ENCODE measurements at regions not wholly inside any gene's neighbourhood (a gene's known extent, or its start where the extent isn't known, plus 50 kb on each side); places are given as distances from the start of the nearest gene placed in this dataset.

- POLR2A ChIA-PET = no interaction called here
- Histone ChIP-seq H3K4me1 (ENCODE audit: control insufficient read depth, insufficient read depth, low read length) (no peaks in the 10 kb centered on the region), H3K27ac (ENCODE audit: extremely low read depth, low read depth, low read length) (no peak overlapping the region), H3K9me3 (ENCODE audit: control insufficient read depth, insufficient read depth, low read depth, low read length) (no peaks in the 10 kb centered on the region), H3K4me3 (ENCODE audit: low read depth, low read length) (no peak overlapping the region), H3K36me3 (ENCODE audit: control insufficient read depth in 2 of 2, insufficient read depth in 1 of 2, low read length in 2 of 2) (no peaks in the 10 kb centered on the region)
- CTCF ChIA-PET = no interaction called here
- TF ChIP-seq PRDM4 (tag by site-specific recombination; IDR thresholded peaks at IDR 0.05) (no peak), ZBTB44 (tag by site-specific recombination; IDR thresholded peaks at IDR 0.05) (no peak), RBAK (tag by site-specific recombination; IDR thresholded peaks at IDR 0.05) (no peak), ZNF2 (tag by site-specific recombination; IDR thresholded peaks at IDR 0.05) (no peak), ZNF555 (tag by site-specific recombination; conservative IDR thresholded peaks at IDR 0.05) (no peak)
Measured at GRCh38 chr2:36245651-36246050, 109.9 kb upstream of the CRIM1 start.

GRCh38 chr2:36238106-36238505, 117.5 kb upstream of the CRIM1 start:
- H3K9me3 ChIP-seq (ENCODE audit: control insufficient read depth, insufficient read depth, low read depth, low read length) = no peaks in the 10 kb centered on the region
- CTCF ChIA-PET = no interaction called here
- TF ChIP-seq ZNF529 (tag by site-specific recombination; IDR thresholded peaks at IDR 0.05; ENCODE audit: insufficient replicate concordance) = no peak
- TF ChIP-seq GLIS2 (tag by site-specific recombination; IDR thresholded peaks at IDR 0.05) = no peak
- TF ChIP-seq ZNF510 (tag by site-specific recombination; IDR thresholded peaks at IDR 0.05; ENCODE audit: insufficient replicate concordance) = no peak
- TF ChIP-seq MZF1 (tag by site-specific recombination; IDR thresholded peaks at IDR 0.05; ENCODE audit: borderline replicate concordance) = no peak
- TF ChIP-seq BCL11A (tag by site-specific recombination; IDR thresholded peaks at IDR 0.05; ENCODE audit: low read depth) = no peak
- no peak for TF ChIP-seq ZNF76 (tag by site-specific recombination; IDR thresholded peaks at IDR 0.05; ENCODE audit: borderline replicate concordance, low read depth)
- no peak for TF ChIP-seq ZNF596 (tag by site-specific recombination; IDR thresholded peaks at IDR 0.05)
- TF ChIP-seq ELK4 (IDR thresholded peaks at IDR 0.05; ENCODE audit: borderline replicate concordance, low read depth, low read length) = no peak
- no peak for TF ChIP-seq ZNF214 (tag by site-specific recombination; IDR thresholded peaks at IDR 0.05; ENCODE audit: borderline replicate concordance)
- no peak for TF ChIP-seq ZBTB20 (tag by site-specific recombination; IDR thresholded peaks at IDR 0.05)
- TF ChIP-seq ZBTB6 (tag by site-specific recombination; IDR thresholded peaks at IDR 0.05) = no peak
- no peak for TF ChIP-seq ZNF660 (tag by site-specific recombination; IDR thresholded peaks at IDR 0.05)
- no peak for TF ChIP-seq ZNF157 (tag by site-specific recombination; IDR thresholded peaks at IDR 0.05)
- no peak for TF ChIP-seq SP2 (tag by site-specific recombination; IDR thresholded peaks at IDR 0.05)
- no peak for TF ChIP-seq GLI4 (tag by site-specific recombination; IDR thresholded peaks at IDR 0.05)
- TF ChIP-seq ZNF362 (tag by site-specific recombination; IDR thresholded peaks at IDR 0.05) = no peak
- TF ChIP-seq ZNF560 (tag by site-specific recombination; IDR thresholded peaks at IDR 0.05; ENCODE audit: borderline replicate concordance) = no peak
- TF ChIP-seq KLF7 (tag by site-specific recombination; IDR thresholded peaks at IDR 0.05; ENCODE audit: borderline replicate concordance) = no peak
- no peak for TF ChIP-seq ZNF692 (tag by site-specific recombination; IDR thresholded peaks at IDR 0.05)
- H3K4me3 ChIP-seq (ENCODE audit: low read depth, low read length) = no peak overlapping the region
- no peaks in the 10 kb centered on the region for H3K4me1 ChIP-seq (ENCODE audit: control insufficient read depth, insufficient read depth, low read length)
- H3K27ac ChIP-seq (ENCODE audit: extremely low read depth, low read depth, low read length) = no peak overlapping the region
- no peaks in the 10 kb centered on the region for H3K36me3 ChIP-seq (ENCODE audit: control insufficient read depth in 2 of 2, insufficient read depth in 1 of 2, low read length in 2 of 2)
- POLR2A ChIA-PET = no interaction called here

All from HEK293 (cell line).